ENCODE measurements at regions not wholly inside any gene's neighbourhood (a gene's known extent, or its start where the extent isn't known, plus 50 kb on each side); places are given as distances from the start of the nearest gene placed in this dataset.

DNA sequence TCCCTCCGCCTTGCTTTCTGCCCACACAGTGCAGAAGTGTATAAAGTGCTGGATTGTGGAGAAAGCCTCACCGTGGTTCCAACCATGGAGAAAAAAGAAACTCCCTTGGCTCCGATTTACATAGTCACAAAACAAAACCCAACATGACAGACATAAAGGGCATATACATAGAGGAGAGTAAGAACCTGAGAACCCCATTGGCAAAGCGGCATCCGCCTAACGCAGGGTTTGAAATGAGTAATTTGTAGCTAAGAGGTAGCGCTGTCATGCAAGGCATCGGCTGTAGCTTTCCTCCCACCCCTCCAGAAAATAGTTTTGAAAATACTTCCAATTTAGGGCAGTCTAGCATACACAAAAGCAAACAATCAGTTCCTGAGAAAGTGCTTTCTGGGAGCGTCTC, 126.0 kb upstream of the NRBF2 start:
- TF ChIP-seq CTCF (IDR thresholded peaks at IDR 0.05) = no peak
- no peak for TF ChIP-seq POLR2A (IDR thresholded peaks at IDR 0.05)
